ENCODE measurements at regions not wholly inside any gene's neighbourhood (a gene's known extent, or its start where the extent isn't known, plus 50 kb on each side); places are given as distances from the start of the nearest gene placed in this dataset.

DNA sequence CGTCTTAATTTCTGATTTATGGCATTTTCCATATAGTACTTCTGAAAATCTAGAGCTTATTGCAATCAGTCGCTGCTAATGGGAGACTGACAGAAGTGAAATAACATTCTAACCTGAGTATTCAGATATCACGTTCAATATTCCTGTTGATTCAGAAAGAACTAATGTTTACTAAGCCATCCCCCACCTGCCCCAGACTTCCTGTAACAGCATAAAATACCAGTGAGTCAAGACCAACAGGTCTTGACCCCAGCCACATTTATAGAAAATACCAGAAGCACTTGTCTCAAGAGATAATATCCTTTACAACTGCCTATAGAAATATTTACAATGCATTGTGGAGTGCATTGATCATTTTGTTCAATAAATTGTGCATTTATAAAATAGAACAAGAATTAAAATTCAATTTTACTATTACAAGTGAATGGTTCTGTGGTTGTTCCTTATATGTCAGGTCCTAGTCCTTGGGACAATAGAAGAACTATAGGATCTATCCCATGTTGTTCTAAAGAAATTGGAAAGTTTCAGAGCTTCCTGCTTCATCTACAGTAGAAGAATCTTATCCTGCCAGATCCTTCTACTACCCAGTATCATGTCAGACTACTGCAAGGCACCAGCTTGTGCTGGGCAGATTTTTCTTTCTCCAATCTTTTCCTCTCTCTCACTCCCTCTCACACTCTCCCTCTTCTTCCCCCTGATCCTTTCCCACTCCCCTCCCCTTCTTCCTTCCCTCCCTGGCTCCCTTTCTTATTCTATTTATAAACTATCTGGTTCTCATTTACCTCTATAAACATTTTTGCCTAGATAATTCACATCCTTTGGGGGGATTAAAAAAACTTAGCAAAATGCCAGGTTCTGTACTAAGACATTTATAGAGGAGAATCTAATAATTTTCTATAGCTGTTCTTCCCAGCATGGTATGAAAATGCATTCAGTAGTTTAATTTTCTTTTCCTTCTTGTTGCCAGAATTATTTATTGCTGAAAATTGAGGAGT lies 629.9 kb downstream of the DIAPH3 start:
- TF ChIP-seq, protein P1, sequence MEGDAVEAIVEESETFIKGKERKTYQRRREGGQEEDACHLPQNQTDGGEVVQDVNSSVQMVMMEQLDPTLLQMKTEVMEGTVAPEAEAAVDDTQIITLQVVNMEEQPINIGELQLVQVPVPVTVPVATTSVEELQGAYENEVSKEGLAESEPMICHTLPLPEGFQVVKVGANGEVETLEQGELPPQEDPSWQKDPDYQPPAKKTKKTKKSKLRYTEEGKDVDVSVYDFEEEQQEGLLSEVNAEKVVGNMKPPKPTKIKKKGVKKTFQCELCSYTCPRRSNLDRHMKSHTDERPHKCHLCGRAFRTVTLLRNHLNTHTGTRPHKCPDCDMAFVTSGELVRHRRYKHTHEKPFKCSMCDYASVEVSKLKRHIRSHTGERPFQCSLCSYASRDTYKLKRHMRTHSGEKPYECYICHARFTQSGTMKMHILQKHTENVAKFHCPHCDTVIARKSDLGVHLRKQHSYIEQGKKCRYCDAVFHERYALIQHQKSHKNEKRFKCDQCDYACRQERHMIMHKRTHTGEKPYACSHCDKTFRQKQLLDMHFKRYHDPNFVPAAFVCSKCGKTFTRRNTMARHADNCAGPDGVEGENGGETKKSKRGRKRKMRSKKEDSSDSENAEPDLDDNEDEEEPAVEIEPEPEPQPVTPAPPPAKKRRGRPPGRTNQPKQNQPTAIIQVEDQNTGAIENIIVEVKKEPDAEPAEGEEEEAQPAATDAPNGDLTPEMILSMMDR (conservative IDR thresholded peaks at IDR 0.05): no peak
- TF ChIP-seq EZH2 (IDR thresholded peaks at IDR 0.05; ENCODE audit: low read depth): no peak
